Peyer's patch (tissue), 4 donors: ENCODE measurements at regions not wholly inside any gene's neighbourhood (a gene's known extent, or its start where the extent isn't known, plus 50 kb on each side); places are given as distances from the start of the nearest gene placed in this dataset.

Source experiments
- CTCF ChIP-seq, 6 experiments: fragments of 450-650 bp in 4 of 6; fragments of 200-600 bp in 2 of 6; sonication (generic) in 1 of 6; IDR thresholded peaks; one replicate each; pipeline ENCODE4 v1.5.1; 2017 to 2019; ENCODE audit warnings: antibody characterized with exemption in 6 of 6, mild to moderate bottlenecking in 3 of 6, moderate library complexity in 1 of 6
- POLR2A ChIP-seq, 2 donors: fragments of 450-650 bp; IDR thresholded peaks; one replicate each; pipeline ENCODE4 v1.5.1; 2017; ENCODE audit warnings: antibody characterized with exemption in 2 of 2, mild to moderate bottlenecking in 2 of 2, moderate library complexity in 2 of 2

- TF ChIP-seq CTCF (IDR thresholded peaks at IDR 0.05): no peak
- no peak for TF ChIP-seq POLR2A (IDR thresholded peaks at IDR 0.05)
Measured at GRCh38 chr3:102580760-102581159, 145.9 kb downstream of the ZPLD1 start.
